ENCODE measurements at regions not wholly inside any gene's neighbourhood (a gene's known extent, or its start where the extent isn't known, plus 50 kb on each side); places are given as distances from the start of the nearest gene placed in this dataset.

GRCh38 chr5:164361986-164362385 is 856.6 kb downstream of the MAT2B start:
- no peak overlapping the region for H3K4me3 ChIP-seq (ENCODE audit: low read depth, low read length)
- no peak for DNase-seq (ENCODE audit: low read depth)
- TF ChIP-seq CTCF (IDR thresholded peaks at IDR 0.05; ENCODE audit: low read depth, low read length, missing control alignments), result no peak

- no peak for TF ChIP-seq CTCF (IDR thresholded peaks at IDR 0.05; ENCODE audit: low read depth, low read length, missing control alignments)
- DNase-seq (ENCODE audit: low read depth), result no peak
- no peak overlapping the region for H3K4me3 ChIP-seq (ENCODE audit: low read depth, low read length)
Observed at GRCh38 chr5:164362835-164363234, 857.4 kb downstream of the MAT2B start.

GRCh38 chr5:164364237-164365208 is 859.1 kb downstream of the MAT2B start:
- no peak for TF ChIP-seq CTCF (IDR thresholded peaks at IDR 0.05; ENCODE audit: low read depth, low read length, missing control alignments)
- no peak overlapping the region for H3K4me3 ChIP-seq (ENCODE audit: low read depth, low read length)
- DNase-seq (ENCODE audit: low read depth), result no peak

- H3K4me3 ChIP-seq (ENCODE audit: low read depth, low read length), result no peak overlapping the region
- no peak for DNase-seq (ENCODE audit: low read depth)
- no peak for TF ChIP-seq CTCF (IDR thresholded peaks at IDR 0.05; ENCODE audit: low read depth, low read length, missing control alignments)
Observed at GRCh38 chr5:164370841-164371240, 865.4 kb downstream of the MAT2B start.

GRCh38 chr5:164372892-164373291 is 867.5 kb downstream of the MAT2B start:
- DNase-seq (ENCODE audit: low read depth), result no peak
- no peak overlapping the region for H3K4me3 ChIP-seq (ENCODE audit: low read depth, low read length)

GRCh38 chr5:164373876-164374275 is 868.5 kb downstream of the MAT2B start:
- no peak for DNase-seq (ENCODE audit: low read depth)
- H3K4me3 ChIP-seq (ENCODE audit: low read depth, low read length), result no peak overlapping the region
- no peak for TF ChIP-seq CTCF (IDR thresholded peaks at IDR 0.05; ENCODE audit: low read depth, low read length, missing control alignments)

More at GRCh38 chr5:164372892-164373291, 867.5 kb downstream of the MAT2B start:
- TF ChIP-seq CTCF (IDR thresholded peaks at IDR 0.05; ENCODE audit: low read depth, low read length, missing control alignments), result no peak

Data from GM12864 (cell line).